GM18517 (cell line): ENCODE measurements at regions not wholly inside any gene's neighbourhood (a gene's known extent, or its start where the extent isn't known, plus 50 kb on each side); places are given as distances from the start of the nearest gene placed in this dataset.

Experiments used
- ATAC-seq: cut with Tn5 transposase; IDR thresholded peaks from one replicate; pipeline ENCODE4 v1.9.1; 2021; ENCODE audit warnings: mild to moderate bottlenecking, moderate library complexity; ENCODE audit not compliant: unreplicated experiment

DNA sequence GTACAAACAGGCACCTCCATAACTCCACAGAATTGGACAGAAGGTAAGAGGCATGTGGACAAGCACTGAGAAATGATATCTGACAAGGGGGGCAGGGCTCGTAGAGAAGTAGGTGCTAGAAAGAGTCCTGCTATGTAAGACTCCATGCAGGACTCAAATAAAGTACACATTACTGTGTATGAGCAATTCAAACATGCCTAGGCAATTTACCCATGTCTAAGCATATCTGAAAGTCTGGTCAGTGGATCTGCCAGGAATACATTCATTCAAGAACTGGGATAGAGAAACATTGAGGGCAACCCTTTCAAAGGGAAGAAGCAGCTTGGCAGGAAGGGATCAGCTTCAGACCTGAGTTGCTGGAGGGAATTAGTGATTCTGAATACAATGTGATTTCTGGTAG lies 174.1 kb upstream of the MCTP2 start:
- no peak for ATAC-seq

DNA sequence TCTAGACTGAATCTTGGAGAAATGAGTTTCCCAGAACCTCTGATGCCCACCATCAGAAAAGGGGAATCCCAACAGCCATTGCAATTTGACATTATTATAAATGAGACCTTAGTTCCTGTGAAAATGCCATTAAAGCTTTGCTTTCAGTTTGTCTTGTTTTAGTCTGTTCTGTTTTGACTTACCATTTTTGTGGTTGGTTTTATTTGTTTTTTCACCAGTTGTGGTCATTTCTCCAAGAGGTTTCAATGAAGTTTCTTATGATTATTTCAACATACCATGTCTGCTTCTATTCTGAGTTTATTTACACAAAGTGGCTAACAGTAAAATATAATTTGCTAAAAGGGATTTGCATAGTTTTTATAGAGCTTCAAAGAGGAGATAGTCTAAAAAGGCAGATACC lies 175.0 kb upstream of the MCTP2 start:
- no peak for ATAC-seq

DNA sequence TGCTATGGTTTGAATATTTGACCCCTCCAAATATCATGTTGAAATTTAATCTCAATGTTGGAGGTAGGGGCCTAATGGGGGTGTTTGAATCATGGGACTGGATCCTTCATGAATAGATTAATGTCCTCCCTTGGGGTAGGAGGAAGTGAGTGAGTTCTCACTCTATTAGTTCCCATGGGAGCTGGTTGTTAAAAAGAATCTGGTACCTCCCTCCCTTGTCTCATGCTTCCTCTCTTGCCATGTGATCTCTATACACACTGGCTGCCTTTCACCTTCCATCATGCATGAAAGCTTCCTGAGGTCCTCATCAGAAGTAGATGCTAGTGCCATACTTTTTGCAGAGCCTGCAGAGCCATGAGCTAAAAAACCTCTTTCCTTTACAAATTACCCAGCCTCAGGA lies 177.7 kb upstream of the MCTP2 start:
- no peak for ATAC-seq

DNA sequence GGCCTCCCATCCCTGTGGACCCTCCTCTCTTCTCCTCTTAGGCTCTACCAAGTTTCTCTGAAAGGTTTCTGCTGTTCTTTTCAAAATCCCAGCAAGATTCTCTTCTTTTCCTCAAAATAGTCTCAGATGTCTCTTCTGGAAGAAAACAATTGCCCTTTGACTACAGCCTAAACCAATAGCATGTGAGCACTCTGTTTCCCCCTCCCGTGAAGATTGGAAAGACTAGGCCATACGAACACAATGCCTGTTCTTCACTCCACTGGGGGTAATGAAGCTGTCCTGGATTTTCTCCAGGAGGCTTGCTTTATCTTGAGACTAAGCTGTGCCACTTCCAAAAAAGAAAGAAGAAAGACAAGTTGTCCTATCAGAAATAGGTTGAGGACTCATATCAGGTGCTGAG lies 178.7 kb upstream of the MCTP2 start:
- ATAC-seq = no peak

DNA sequence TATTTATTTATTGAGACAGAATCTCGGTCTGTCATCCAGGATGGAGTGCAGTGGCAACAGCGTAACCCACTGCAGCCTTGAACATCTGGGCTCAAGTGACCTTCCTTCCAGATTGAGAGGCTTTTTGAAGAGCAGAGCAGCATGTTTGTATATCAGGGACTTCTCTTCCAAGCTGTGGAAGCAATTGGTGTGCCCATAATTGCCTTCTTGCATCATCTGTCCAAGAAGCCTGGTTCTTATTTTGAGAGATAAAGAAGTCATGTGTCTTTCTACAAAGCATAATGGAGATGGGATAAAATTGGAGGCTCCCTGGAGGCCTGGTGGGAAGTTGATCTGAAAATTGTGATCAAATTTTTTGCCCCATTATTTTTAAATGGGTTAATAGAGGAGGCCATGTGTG lies 183.8 kb upstream of the MCTP2 start:
- no peak for ATAC-seq

DNA sequence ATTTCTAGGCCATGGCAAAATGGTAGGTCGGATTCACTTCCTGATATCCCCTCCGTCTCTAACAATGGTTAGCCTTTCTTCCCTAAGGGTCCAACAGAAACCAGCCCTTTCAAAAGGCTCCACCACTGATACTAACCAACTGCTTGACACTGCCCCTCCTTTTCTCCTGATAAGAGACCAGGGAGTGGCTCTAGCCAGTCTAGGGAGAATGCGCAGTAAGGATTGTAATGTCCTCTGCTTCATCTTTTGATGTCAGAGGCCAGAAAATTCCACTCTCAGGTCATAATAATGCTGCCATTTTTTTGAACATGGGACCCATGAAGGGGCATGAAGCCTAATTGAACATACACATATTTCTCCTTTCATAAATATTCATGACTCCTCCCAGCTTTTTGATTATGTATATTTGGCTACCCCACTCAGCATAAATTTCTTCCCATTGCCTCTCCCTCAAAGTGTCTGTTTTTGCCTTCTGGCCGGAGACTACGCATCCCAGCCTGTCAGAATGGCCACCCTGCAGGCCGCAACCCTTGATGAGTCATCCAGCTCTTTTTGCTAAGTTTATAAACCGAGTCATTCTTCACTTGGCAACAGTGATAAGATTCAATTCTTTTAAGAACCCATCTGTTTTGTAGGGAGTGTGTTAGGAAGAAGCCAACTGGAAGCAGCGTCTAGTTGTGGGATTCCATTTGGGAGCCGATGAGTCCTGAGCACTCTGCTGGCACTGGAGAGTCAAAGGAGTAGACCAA lies 189.0 kb upstream of the MCTP2 start:
- ATAC-seq = no peak

DNA sequence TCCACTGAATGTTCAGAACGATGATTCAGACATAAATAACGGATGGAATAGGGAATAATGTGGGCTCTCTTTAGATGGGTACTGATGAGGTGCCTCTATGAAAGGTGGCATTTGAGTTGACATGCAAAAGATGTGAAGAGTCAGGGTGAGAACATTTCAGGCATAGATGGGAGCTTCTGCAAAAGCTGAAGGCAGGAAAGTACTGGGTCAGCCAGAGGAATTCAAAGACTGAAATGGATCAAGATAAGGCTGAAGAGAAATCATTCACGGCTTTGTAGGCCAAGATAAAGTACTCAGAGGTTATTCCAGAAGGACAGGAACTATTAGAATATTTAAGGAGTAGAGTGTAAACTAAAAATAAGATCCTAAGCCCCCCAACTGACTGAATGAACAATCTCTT lies 189.6 kb upstream of the MCTP2 start:
- no peak for ATAC-seq

DNA sequence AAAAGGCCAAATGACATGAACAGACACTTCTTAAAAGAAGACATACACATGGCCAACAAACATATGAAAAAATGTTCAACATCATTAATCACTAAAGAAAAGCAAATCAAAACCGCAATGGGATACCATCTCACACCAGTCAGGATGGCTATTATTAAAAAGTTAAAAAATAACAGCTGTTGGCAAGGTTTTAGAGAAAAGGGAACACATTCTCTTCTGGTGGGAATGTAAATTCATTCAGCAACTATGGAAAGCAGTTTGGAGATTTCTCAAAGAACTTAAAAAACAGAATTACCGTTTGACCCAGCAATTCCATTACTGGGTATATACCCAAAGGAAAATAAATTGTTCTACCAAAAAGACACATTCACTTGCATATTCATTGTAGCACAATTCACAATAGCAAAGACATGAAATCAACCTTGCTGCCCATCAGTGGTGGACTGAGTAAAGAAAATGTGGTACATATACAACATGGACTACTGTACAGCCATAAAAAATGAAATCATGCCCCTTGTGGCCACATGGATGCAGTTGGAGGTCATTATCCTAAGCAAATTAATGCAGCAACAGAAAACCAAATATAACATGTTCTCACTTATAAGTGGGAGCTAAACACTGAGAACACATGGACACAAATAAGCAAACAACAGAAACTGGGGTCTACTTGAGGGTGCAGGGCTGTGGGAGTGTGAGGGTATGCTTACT lies 190.7 kb upstream of the MCTP2 start:
- ATAC-seq = no peak

DNA sequence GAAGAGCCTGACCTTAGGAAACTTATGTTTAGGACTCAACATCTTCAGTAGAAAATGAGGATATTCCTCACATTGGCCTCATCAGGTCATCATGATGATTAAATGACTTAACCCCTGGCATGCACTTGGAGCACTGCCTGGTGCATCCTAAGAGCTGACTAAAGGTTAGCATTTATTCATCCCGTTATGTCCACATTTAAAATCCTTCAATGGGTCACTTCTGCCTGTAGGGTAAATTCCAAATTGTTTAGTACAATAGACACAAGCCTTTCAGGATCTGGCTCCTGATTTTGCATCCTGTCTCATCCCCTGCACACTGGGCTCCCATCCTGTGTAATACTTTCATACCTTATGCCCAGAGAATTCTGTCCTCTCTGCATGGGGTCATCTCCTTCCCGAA lies 195.2 kb upstream of the MCTP2 start:
- ATAC-seq = no peak

DNA sequence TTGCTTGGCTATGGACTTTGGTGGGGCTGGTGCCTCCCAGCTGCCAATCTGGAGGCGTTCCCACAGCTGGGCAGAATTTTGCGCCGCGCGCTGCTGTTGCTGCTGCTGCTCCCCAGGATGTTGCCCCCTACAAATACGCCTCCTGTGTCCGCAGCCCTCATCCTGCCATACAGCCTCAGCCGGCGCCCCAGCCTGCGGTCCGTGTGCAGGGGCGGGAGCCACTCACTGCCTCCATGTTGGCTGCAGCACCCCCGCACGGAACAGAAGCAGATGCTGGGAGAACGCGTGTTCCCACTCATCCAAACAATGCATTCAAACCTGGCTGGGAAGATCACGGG lies 197.7 kb upstream of the MCTP2 start:
- no peak for ATAC-seq

DNA sequence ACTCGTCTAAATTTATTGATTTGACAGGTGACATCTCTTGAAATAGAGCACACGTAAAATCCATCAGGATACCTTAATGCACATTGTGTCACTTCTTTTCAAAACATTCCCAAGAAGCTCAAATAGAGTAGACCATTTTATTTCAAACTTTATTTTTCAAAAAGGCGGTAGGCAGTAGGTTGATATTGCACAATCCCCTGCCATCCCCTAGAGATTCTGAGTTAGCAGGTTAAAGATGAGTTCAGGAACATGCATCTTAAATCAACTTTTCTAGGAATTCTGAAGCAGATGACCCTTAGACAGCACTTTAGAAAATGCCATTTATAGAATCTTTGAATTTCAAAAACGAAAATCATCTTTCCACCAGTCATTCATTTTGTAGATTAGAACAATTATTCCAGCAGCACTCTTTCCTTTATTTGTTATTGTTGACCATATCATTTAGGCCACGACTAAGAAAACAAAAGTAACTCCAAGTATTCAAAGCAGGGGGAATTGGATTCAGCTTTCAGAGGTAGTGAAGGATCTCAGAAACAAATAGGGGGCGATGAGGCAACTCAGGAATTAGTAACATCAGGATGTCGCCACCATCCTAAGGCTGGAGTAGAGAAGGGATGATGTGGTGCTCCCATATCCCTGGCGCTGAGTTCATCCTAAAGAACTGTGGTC lies 198.2 kb upstream of the MCTP2 start:
- no peak for ATAC-seq

DNA sequence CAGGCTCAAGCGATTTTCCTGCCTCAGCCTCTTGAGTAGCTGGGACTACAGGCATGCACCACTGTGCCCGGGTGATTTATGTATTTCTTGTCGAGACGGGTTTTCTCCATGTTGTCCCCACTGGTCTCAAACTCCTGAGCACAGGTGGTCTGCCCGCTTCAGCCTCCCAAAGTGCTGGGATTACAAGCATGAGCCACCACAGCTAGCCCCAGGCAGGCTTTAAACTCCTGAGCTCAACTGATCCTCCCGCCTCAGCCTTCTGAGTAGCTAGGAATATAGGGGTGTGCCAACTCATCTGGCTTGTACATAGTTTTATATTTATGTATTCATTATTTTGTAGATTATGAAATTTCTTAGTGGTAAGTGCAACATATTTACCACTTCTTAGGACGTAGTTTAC lies 198.8 kb upstream of the MCTP2 start:
- no peak for ATAC-seq

DNA sequence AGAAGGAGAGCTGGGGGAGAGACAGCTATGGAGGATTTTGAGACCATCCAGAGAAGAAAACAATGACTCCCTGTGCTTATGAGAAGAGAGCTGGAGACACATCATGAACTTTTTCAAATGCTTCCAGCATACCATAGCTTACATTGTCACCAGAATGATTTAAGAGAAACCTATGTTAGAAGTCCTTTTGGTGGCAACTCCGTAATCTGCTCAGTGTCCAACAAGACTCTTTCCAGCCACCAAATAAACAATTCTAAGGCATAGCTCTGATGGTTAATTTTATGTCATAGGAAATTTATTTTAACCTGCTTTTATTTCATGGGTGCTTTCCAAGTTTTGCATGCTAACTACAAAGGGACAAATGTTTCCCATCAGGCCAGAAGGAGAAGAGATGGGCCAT lies 200.3 kb upstream of the MCTP2 start:
- ATAC-seq = no peak

DNA sequence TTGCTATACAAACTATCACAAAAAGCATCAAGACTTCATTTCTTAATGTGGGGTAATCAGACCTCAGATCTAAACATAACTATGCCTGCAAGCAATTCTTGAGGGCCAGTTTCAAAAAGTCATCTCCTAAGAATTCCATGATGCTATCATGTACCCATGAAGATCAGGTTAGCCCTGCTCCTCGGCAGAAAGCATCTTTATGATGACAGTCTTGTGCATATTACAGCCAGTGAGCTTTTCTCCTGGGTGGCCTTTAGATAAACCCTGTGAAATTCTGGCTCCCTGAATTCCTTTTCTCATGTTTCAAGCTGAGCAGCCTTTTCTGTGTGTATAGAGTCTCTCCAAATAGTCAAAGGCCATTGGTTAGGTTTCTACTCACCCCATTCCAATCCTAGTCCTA lies 201.9 kb upstream of the MCTP2 start:
- ATAC-seq = no peak

DNA sequence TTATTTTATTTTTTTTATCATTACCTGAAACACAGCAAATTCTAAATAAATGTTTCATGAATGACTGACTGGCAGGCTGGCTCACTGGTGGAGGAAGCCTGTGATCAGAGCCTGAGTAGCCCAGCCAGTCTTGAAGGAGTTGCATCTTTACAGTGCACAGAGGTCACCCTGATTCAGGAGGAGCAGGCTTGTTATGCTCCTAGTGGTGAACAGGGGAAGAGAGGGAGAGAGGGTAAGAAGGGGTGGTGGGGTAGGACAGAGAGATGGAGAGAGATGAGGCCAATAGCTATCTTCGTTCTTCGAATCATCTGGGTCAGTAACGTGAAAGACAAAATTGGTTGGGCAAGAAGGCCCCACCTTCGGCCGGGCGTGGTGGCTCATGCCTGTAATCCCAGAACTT lies 202.6 kb upstream of the MCTP2 start:
- ATAC-seq = no peak

DNA sequence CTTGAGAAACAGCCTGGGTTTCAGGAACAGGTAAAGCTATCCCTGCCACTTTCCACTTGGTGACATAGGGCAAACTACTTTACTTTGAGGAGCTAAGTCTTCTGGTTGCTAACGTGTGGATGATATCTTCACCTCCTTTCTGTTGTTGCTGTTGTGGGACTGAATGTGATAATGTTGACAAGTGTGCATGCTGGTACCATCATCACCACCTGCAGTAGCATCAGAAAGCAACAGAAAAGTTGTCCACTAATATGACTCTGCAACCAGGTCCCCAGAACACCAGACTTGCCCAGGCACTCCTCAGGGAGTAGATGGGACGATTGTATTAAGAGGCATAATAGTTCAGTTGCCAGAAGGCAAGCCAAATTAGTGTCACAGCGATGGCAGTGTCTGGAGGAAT lies 203.2 kb upstream of the MCTP2 start:
- no peak for ATAC-seq

DNA sequence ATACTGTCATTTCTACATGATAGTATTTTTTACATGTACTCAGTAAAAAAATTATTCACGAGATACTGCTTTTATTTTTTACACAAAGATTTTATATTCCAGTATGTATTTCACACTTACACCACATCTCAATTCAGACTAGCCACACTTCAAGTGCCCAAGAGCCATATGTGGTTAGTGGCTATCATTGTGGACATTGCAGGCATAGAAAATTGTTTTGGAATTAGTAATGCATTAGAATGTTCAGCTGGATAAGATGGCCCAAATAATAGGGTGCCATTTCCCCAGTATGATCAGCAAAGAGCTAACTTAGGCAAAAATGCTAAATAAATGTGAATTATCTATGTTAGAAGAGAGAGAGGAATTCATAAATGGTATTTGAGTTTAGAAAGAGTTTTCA lies 203.8 kb upstream of the MCTP2 start:
- ATAC-seq = no peak

DNA sequence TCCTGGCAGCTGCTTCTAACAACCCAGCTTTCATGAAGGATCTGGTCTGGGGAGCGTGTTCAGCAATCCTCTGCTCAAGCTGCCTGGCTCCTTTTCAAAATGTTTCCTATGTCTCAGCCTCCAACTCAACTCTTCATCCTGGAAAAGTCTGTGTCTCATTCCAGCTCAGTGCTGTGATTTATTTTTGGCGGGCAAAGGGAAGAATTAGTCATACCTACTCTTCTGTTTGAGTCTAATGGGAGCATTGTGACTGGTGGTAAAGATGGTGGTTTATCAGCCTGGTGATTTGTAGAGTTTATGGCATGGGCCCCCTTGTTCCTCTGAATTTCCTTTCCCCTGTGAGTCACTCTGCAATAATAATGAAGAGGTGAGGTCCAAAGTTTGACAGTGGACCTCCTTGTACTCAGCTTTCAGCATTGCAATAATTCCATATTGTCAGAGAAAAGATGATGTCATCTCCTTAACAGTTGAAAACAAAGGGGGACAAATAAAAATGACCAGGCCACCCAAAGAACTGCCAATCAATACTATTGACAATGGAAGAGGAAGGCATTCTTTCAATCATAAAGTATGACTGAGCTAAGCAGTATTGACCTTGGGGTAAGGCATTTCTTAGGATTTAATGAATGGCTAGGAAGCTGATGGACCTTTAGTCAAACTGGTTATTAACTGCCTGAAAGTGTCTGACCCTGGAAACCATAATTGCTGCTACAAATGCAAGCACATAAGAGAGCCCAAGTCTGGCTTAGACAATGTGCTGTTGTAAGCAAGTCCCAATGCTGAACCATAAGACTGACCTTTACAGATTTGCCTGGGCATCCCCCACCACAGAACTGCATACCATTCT lies 204.7 kb upstream of the MCTP2 start:
- ATAC-seq = no peak

DNA sequence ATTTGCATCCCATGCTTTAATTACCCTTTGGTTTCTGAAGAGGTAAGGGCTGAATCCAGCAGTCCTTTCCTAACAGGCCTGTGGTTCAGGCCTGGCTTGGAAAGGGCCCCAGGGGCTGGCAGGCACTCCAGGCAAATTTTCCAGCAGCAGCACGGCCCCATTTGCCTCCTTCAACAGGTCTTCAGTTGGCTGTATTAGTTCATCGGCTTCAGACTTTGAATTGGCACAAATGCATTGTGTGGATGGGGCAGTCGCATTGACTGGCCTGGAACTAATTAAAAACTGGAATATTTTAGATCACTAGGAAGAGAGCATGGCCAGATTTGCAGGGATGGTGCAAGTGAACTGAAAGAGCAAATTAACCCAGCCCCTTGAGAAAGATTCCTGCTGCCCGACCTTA lies 207.8 kb upstream of the MCTP2 start:
- ATAC-seq = no peak

DNA sequence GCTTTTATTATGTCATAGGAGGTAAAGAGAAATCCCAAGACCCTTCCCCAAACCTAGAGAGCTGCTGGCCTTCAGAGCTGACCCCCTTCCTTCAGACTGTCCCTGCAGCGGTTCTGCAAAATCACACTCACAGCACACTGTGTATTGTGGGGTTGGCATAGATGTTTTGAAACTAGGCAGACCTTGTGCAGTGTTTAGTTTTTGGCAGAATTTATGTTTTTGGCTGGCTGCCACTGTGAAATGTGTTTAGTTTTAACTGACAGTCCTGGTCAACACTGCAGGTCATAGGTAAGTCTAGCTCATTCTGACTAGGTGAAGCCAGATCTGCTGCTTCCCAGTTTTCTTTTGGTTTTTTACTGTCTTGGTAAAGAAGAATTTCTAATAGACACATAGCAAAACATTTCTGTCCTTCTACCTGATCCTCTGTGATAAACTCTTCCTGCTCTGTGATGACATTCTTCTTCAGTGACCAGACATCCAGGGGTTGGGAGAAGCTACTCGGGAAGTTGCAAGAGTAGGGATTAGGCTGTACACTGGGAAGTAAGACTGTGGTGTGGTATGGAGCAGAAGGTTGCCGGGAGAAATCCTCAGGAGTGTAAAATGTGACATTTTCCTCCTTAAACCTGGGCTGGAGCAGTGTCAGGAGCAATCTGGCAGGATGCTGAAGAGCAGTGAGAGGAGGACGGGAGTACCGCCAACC lies 209.6 kb upstream of the MCTP2 start:
- no peak for ATAC-seq

DNA sequence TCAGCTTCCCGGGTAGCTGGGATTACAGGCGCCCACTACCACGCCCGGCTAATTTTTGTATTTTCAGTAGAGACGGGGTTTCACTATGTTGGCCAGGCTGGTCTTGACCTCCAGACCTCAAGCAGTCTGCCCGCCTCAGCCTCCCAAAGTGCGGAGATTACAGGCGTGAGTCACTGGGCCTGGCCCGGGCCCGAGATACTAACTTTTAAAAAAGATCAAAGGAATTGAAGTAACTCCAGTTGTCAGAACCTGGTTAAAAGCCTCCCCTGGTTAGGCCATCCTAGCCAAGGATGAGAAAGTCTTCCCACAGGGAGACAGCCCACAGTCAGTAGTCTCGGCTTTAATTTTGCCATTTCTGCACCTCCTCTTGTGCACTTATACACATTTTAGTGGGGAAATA lies 212.3 kb upstream of the MCTP2 start:
- no peak for ATAC-seq
